ENCODE measurements at regions not wholly inside any gene's neighbourhood (a gene's known extent, or its start where the extent isn't known, plus 50 kb on each side); places are given as distances from the start of the nearest gene placed in this dataset.

GRCh38 chr13:31929031-31929770, 102.4 kb upstream of the FRY start:
- DNase-seq (ENCODE audit: low read depth), result peak; percentile 5

GRCh38 chr13:31930490-31930889, 101.1 kb upstream of the FRY start:
- no peak for DNase-seq (ENCODE audit: low read depth)

GRCh38 chr13:31930901-31931522, 100.6 kb upstream of the FRY start:
- DNase-seq (ENCODE audit: low read depth), result no peak

GRCh38 chr13:31937436-31937835, 94.1 kb upstream of the FRY start:
- DNase-seq (ENCODE audit: low read depth), result no peak

- DNase-seq (ENCODE audit: low read depth), result no peak
These were observed 91.5 kb upstream of the FRY start for GRCh38 chr13:31940076-31940475.

GRCh38 chr13:31943591-31943990, 88.0 kb upstream of the FRY start:
- DNase-seq (ENCODE audit: low read depth), result peak; percentile 19

GRCh38 chr13:31944262-31945160, 87.1 kb upstream of the FRY start:
- no peak for DNase-seq (ENCODE audit: low read depth)

- peak; percentile 94 for DNase-seq (ENCODE audit: low read depth)
These were observed 86.2 kb upstream of the FRY start for GRCh38 chr13:31945202-31945961.

- peak; percentile 87 for DNase-seq (ENCODE audit: low read depth)
These were observed 85.3 kb upstream of the FRY start for GRCh38 chr13:31946091-31946770.

GRCh38 chr13:31947105-31947504, 84.5 kb upstream of the FRY start:
- peak; percentile 36 for DNase-seq (ENCODE audit: low read depth)

GRCh38 chr13:31947506-31947905, 84.1 kb upstream of the FRY start:
- DNase-seq (ENCODE audit: low read depth), result no peak

- no peak for DNase-seq (ENCODE audit: low read depth)
These were observed 82.1 kb upstream of the FRY start for GRCh38 chr13:31949486-31949885.

GRCh38 chr13:31950111-31950815, 81.3 kb upstream of the FRY start:
- DNase-seq (ENCODE audit: low read depth), result no peak

- peak; percentile 34 for DNase-seq (ENCODE audit: low read depth)
These were observed 80.3 kb upstream of the FRY start for GRCh38 chr13:31951215-31951678.

- no peak for DNase-seq (ENCODE audit: low read depth)
These were observed 78.8 kb upstream of the FRY start for GRCh38 chr13:31952641-31953380.

- no peak for DNase-seq (ENCODE audit: low read depth)
These were observed 76.5 kb upstream of the FRY start for GRCh38 chr13:31955101-31955500.

GRCh38 chr13:31955741-31956140, 75.8 kb upstream of the FRY start:
- DNase-seq (ENCODE audit: low read depth), result no peak

- DNase-seq (ENCODE audit: low read depth), result peak; percentile 64
These were observed 74.5 kb upstream of the FRY start for GRCh38 chr13:31956980-31957644.

GRCh38 chr13:31957772-31958171, 73.8 kb upstream of the FRY start:
- DNase-seq (ENCODE audit: low read depth), result no peak

Data from fibroblast of gingiva (primary cell).